ENCODE measurements at regions not wholly inside any gene's neighbourhood (a gene's known extent, or its start where the extent isn't known, plus 50 kb on each side); places are given as distances from the start of the nearest gene placed in this dataset.

DNA sequence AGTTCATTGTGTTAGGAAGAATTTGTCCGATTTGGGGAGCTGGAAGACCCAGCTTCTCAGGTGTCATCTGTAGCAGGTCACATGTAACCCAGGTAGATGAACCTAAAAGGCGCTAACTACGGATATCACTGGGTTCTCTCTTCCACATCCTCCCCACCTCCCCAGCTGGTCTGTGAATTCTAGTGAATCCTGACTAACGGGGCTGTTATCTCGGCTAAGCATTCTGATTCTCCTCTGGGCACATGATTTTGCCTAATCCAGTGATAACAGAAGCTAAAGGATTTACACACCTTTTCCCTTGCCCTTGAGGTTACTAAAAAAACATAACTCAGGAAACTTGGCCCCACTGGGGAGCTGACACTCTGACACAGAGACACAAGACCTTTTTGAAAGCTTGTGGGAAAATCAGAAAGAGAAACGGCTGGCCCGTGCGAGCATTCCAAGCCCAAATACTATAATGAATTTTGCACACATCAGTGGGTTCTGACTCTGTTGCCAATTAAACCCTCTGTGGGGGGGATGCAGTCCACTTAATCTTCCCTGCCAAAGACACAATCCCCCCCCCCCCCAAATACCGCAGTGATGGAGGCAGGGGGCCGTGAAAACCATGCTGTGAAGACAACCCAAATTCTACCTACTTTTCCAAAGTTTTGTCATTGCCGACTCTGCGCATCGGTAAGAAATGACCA lies 81.0 kb upstream of the FZD10 start:
- no peak overlapping the region for H3K27ac ChIP-seq (ENCODE audit: low read depth, low read length)
- H3K4me3 ChIP-seq (ENCODE audit: low read length), result no peak overlapping the region
- H3K36me3 ChIP-seq (ENCODE audit: control insufficient read depth, insufficient read depth, low read length), result no peaks in the 10 kb centered on the region
- H3K9ac ChIP-seq (ENCODE audit: low read length), result no peak overlapping the region
- no peaks in the 10 kb centered on the region for H3K4me1 ChIP-seq (ENCODE audit: control insufficient read depth, insufficient read depth, low read length)
- no peaks in the 10 kb centered on the region for H3K27me3 ChIP-seq (ENCODE audit: control insufficient read depth, insufficient read depth, low read length)

DNA sequence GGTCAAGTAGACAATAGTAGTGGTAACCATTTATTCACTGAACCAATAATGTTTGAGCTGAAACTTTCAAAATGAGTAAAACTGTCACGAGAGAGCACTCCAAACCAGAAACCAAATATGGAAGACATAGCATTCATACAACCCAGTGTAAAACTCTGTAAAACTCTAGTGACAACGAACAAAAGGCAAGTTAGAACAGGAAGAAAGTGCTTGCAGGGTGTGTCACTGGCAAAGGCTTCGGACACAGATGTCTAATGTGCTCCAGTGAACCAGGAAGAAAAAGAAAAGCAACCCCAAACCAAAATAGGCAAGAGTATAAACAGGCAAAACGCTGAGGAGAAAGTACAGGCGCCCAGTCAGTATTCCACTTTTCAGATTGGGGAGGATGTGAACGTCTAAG lies 79.3 kb upstream of the FZD10 start:
- Histone ChIP-seq H3K27me3 (ENCODE audit: control insufficient read depth, insufficient read depth, low read length) (no peaks in the 10 kb centered on the region), H3K4me3 (ENCODE audit: low read length) (no peak overlapping the region), H3K27ac (ENCODE audit: low read depth, low read length) (no peak overlapping the region), H3K36me3 (ENCODE audit: control insufficient read depth, insufficient read depth, low read length) (no peaks in the 10 kb centered on the region), H3K9ac (ENCODE audit: low read length) (no peak overlapping the region), H3K4me1 (ENCODE audit: control insufficient read depth, insufficient read depth, low read length) (no peaks in the 10 kb centered on the region)

DNA sequence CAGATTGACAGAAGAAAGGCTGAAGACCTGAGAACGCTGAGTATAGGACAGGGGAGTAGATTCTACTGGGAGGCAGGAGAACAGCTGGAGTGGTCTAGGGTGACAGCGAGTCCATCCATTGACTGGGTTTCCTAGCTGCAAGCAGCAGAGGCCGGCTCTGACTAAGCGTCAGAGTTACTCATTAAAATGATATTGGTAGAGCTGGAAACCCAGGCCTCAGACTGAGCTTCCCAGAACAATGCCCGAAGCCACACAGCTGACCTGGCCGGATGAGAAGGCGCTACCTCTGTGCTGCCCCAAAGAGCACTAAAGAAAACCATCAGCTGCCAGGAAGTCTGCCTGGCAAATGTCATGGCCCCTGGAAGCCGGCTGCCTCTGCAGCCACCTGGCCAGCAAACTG lies 78.5 kb upstream of the FZD10 start:
- no peaks in the 10 kb centered on the region for H3K36me3 ChIP-seq (ENCODE audit: control insufficient read depth, insufficient read depth, low read length)
- no peaks in the 10 kb centered on the region for H3K27me3 ChIP-seq (ENCODE audit: control insufficient read depth, insufficient read depth, low read length)
- no peaks in the 10 kb centered on the region for H3K4me1 ChIP-seq (ENCODE audit: control insufficient read depth, insufficient read depth, low read length)
- H3K9ac ChIP-seq (ENCODE audit: low read length), result no peak overlapping the region
- H3K27ac ChIP-seq (ENCODE audit: low read depth, low read length), result no peak overlapping the region
- H3K4me3 ChIP-seq (ENCODE audit: low read length), result no peak overlapping the region

DNA sequence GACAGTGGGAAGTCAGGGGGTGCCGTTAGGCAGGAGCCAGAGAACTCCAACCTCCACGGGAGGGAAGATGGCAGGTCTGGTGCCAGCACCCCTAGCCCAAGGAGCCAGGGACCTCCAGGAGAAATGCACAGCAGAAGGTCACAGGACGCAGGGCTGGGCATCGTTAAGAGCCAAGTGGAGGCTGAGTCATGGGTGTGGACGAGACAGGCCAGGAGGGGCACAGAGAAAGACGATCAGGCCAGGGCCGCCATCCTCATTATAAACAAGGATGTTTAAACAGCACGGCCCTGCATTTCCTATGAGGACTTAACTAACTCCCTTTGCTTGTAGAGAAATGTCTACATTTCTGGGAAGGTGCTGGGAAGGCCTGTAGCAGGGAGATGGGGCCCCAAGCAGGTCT lies 77.9 kb upstream of the FZD10 start:
- no peak overlapping the region for H3K27ac ChIP-seq (ENCODE audit: low read depth, low read length)
- no peaks in the 10 kb centered on the region for H3K4me1 ChIP-seq (ENCODE audit: control insufficient read depth, insufficient read depth, low read length)
- H3K4me3 ChIP-seq (ENCODE audit: low read length), result no peak overlapping the region
- no peaks in the 10 kb centered on the region for H3K36me3 ChIP-seq (ENCODE audit: control insufficient read depth, insufficient read depth, low read length)
- no peaks in the 10 kb centered on the region for H3K27me3 ChIP-seq (ENCODE audit: control insufficient read depth, insufficient read depth, low read length)
- no peak overlapping the region for H3K9ac ChIP-seq (ENCODE audit: low read length)

DNA sequence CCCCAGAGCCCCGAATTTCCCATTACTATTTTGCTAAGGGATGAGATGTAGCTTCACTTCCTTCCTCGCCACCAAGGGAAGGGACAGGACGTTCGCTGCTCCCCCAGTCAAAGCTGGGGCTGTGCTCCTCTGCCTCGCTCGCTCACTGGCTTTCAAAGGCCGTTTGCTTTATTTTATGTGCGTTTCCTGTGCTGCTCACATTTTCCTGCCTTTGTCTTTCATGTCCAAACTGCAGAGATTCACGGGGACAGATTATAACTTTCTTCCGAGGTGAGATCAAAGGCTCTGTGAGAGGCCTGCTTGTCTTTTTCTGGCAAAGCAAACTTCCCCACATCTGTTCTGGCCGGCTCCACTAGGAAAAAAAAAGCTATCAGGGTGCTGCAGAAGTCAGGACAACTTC lies 76.0 kb upstream of the FZD10 start:
- Histone ChIP-seq H3K4me3 (ENCODE audit: low read length) (no peak overlapping the region), H3K27me3 (ENCODE audit: control insufficient read depth, insufficient read depth, low read length) (no peaks in the 10 kb centered on the region), H3K27ac (ENCODE audit: low read depth, low read length) (no peak overlapping the region), H3K4me1 (ENCODE audit: control insufficient read depth, insufficient read depth, low read length) (no peaks in the 10 kb centered on the region), H3K9ac (ENCODE audit: low read length) (no peak overlapping the region), H3K36me3 (ENCODE audit: control insufficient read depth, insufficient read depth, low read length) (no peaks in the 10 kb centered on the region)

DNA sequence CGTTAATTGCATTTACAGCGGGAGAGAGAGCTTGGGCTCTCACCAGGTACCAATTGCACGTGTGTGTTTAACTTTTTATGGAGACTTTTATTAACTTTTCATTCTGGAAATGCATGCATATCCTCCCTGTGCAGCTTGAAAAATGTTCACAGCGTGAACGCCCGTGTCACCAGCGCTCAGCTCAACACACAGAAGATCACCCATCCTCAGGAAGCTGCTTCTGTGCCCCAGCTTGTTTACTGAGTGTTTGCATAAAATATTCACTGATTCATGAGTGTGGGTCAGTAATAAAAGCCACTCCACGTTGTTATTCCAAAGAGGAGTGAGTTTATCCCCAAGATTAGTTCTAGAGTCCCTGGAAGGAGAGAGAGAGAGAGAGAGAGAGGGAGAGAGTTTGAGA lies 75.5 kb upstream of the FZD10 start:
- H3K4me3 ChIP-seq (ENCODE audit: low read length), result no peak overlapping the region
- no peak overlapping the region for H3K9ac ChIP-seq (ENCODE audit: low read length)
- H3K36me3 ChIP-seq (ENCODE audit: control insufficient read depth, insufficient read depth, low read length), result no peaks in the 10 kb centered on the region
- H3K4me1 ChIP-seq (ENCODE audit: control insufficient read depth, insufficient read depth, low read length), result no peaks in the 10 kb centered on the region
- no peaks in the 10 kb centered on the region for H3K27me3 ChIP-seq (ENCODE audit: control insufficient read depth, insufficient read depth, low read length)
- no peak overlapping the region for H3K27ac ChIP-seq (ENCODE audit: low read depth, low read length)

DNA sequence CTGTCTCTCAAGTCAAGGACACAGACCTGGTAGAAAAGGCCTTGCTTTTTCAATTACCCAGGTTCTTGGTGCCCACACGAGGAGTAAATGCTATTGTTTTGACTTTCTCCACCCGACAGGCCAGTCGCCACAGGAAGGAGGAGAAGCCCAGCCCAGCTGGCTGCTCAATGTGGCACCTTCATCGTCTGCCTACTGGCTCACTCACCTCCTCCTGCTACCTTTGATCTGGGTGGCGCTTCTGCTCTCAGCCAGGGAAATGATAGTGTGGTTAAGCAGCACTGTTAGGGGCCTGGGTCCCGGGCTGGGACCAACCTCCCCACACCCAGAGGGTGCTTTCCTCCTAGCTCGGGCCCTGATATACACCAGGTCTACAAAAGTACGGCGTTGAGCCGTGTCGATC lies 75.0 kb upstream of the FZD10 start:
- no peak overlapping the region for H3K27ac ChIP-seq (ENCODE audit: low read depth, low read length)
- H3K27me3 ChIP-seq (ENCODE audit: control insufficient read depth, insufficient read depth, low read length), result no peaks in the 10 kb centered on the region
- H3K9ac ChIP-seq (ENCODE audit: low read length), result no peak overlapping the region
- H3K36me3 ChIP-seq (ENCODE audit: control insufficient read depth, insufficient read depth, low read length), result no peaks in the 10 kb centered on the region
- H3K4me3 ChIP-seq (ENCODE audit: low read length), result no peak overlapping the region
- no peaks in the 10 kb centered on the region for H3K4me1 ChIP-seq (ENCODE audit: control insufficient read depth, insufficient read depth, low read length)

DNA sequence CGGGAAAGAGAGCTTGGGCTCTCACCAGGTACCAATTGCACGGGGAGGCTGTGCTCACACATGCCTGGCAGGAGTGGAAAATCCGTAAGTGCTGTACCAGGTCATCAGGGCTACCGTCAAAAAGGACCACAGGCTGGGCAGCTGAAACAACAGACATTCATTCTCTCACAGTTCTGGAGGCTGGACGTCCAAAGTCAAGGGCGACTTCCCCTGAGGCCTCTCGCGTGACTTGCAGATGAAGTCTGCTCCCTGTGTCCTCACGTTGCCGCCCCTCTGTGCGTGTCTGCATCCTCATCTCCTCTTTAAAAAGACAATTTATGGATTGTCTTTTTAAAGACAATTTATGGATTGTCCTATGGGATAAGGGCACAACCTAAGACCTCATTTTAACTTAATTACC lies 73.8 kb upstream of the FZD10 start:
- Histone ChIP-seq H3K4me1 (ENCODE audit: control insufficient read depth, insufficient read depth, low read length) (no peaks in the 10 kb centered on the region), H3K27me3 (ENCODE audit: control insufficient read depth, insufficient read depth, low read length) (no peaks in the 10 kb centered on the region), H3K9ac (ENCODE audit: low read length) (no peak overlapping the region), H3K27ac (ENCODE audit: low read depth, low read length) (no peak overlapping the region), H3K4me3 (ENCODE audit: low read length) (no peak overlapping the region), H3K36me3 (ENCODE audit: control insufficient read depth, insufficient read depth, low read length) (no peaks in the 10 kb centered on the region)

DNA sequence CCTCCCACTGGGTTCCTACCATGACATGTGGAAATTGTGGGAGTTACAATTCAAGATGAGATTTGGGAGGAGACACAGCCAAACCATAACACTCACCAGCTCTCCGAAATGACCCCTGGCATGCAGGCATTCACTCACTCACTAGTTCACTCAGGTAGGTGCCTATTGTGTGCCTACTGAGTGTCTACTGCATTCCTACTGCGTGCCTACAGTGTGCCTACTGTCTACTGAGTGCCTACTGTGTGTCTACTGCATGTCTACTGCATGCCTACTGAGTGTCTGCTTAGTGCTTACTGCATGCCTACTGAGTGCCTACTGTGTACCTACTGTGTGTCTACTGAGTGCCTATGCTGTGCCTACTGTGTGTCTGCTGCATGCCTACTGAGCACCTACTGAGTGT lies 71.7 kb upstream of the FZD10 start:
- Histone ChIP-seq H3K27ac (ENCODE audit: low read depth, low read length) (no peak overlapping the region), H3K4me3 (ENCODE audit: low read length) (no peak overlapping the region), H3K36me3 (ENCODE audit: control insufficient read depth, insufficient read depth, low read length) (no peaks in the 10 kb centered on the region), H3K27me3 (ENCODE audit: control insufficient read depth, insufficient read depth, low read length) (no peaks in the 10 kb centered on the region), H3K4me1 (ENCODE audit: control insufficient read depth, insufficient read depth, low read length) (no peaks in the 10 kb centered on the region), H3K9ac (ENCODE audit: low read length) (no peak overlapping the region)

DNA sequence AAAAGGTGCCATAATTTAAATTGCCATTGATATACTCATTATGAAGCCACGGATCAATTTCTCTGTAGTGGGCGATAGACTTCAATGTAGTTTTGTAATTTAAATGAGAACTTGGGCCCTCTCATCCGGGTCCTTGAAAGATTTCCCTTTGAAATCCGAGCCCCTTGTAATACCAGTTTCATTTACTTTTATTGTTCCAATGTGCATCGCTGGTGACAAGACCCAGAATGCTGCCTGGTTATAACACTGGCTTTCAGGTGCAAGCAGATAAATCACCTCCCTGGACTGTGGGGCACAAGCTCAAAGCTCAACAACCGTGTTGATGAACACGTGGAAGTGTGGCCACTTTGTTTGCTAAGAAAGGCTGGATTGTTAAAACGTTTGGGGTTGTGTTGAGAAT lies 68.9 kb upstream of the FZD10 start:
- H3K27ac ChIP-seq (ENCODE audit: low read depth, low read length), result no peak overlapping the region
- no peaks in the 10 kb centered on the region for H3K4me1 ChIP-seq (ENCODE audit: control insufficient read depth, insufficient read depth, low read length)
- no peaks in the 10 kb centered on the region for H3K27me3 ChIP-seq (ENCODE audit: control insufficient read depth, insufficient read depth, low read length)
- no peak overlapping the region for H3K4me3 ChIP-seq (ENCODE audit: low read length)
- no peaks in the 10 kb centered on the region for H3K36me3 ChIP-seq (ENCODE audit: control insufficient read depth, insufficient read depth, low read length)
- no peak overlapping the region for H3K9ac ChIP-seq (ENCODE audit: low read length)

DNA sequence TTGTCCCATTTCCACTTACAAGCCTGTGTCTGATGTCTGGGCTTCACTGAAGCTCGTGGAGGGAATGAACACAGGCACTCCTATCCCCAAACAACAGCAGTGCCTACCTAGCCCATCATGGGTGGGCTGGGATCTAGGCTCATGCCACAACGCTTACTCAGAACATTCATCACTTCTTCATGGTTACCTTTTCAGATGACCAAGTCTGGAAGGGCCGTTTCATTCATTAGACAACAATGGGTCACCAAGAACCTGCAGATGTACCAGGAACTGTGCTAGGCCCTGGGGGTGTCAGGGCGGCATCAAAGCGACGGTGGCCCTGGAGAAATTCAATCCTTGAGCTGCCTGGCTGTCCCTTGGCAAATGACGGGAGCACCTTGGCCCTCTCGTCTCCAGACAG lies 64.9 kb upstream of the FZD10 start:
- Histone ChIP-seq H3K27me3 (ENCODE audit: control insufficient read depth, insufficient read depth, low read length) (no peaks in the 10 kb centered on the region), H3K4me1 (ENCODE audit: control insufficient read depth, insufficient read depth, low read length) (no peaks in the 10 kb centered on the region), H3K36me3 (ENCODE audit: control insufficient read depth, insufficient read depth, low read length) (no peaks in the 10 kb centered on the region), H3K27ac (ENCODE audit: low read depth, low read length) (no peak overlapping the region), H3K9ac (ENCODE audit: low read length) (no peak overlapping the region), H3K4me3 (ENCODE audit: low read length) (no peak overlapping the region)

DNA sequence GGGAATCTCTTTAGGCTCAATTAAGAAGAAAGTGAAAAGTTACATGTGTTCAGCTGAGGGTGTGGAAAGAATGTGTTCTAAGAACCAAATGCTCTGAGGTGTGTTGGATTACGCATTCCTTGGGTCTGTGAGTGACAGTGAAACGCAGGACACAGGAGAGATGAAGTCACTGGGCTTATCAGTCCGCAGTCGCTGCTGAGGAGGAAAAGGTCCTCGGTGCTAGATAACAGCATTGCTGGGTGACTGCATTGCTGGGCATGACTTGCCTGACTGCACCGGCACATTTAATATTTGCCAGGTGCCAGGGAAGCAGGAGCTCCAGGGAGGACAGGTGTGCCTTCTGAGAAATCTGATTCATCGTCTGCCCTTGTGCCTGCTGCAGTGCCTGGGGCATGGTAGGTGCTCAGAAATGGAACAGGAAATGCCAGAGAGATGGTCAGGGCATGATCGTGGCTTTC lies 64.4 kb upstream of the FZD10 start:
- no peak overlapping the region for H3K27ac ChIP-seq (ENCODE audit: low read depth, low read length)
- H3K4me1 ChIP-seq (ENCODE audit: control insufficient read depth, insufficient read depth, low read length), result no peaks in the 10 kb centered on the region
- no peak overlapping the region for H3K9ac ChIP-seq (ENCODE audit: low read length)
- no peaks in the 10 kb centered on the region for H3K36me3 ChIP-seq (ENCODE audit: control insufficient read depth, insufficient read depth, low read length)
- no peaks in the 10 kb centered on the region for H3K27me3 ChIP-seq (ENCODE audit: control insufficient read depth, insufficient read depth, low read length)
- H3K4me3 ChIP-seq (ENCODE audit: low read length), result no peak overlapping the region

DNA sequence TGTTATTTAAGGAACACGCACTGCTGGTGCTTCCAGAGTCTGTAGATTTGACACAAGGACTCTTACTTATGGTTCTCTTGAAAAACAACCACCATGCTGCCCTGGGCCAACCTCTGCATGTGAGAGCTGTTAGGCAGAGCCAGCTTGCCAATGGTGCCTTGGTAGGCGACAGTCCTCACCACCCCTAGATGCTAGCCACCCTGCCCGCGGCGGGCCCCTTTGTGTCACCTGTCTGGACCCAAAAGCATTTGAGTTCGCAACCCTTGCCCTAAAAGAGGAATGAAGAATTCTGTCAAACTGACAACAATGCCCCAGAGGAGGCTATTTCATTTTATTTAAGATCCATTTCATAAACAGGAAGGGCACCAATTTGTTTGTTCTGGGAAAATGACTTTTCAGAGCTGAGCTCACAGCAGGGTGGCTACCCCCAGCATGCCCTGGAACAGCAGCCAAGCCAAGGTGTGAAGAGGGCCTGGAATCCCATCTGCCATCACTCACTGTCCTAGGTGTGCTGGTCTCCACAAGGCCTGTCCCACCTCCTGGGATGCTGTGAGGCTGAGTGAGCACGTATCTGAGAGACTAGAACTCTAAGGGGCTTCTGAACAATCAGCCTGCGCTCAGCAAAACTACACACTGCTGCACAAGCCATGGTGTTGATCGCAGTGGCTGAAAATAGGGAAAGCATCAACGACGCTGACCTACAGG lies 63.8 kb upstream of the FZD10 start:
- Histone ChIP-seq H3K4me3 (ENCODE audit: low read length) (no peak overlapping the region), H3K27ac (ENCODE audit: low read depth, low read length) (no peak overlapping the region), H3K27me3 (ENCODE audit: control insufficient read depth, insufficient read depth, low read length) (no peaks in the 10 kb centered on the region)

More for the DNA sequence above, 63.8 kb upstream of the FZD10 start:
- H3K9ac ChIP-seq (ENCODE audit: low read length), result no peak overlapping the region
- H3K4me1 ChIP-seq (ENCODE audit: control insufficient read depth, insufficient read depth, low read length), result no peaks in the 10 kb centered on the region
- H3K36me3 ChIP-seq (ENCODE audit: control insufficient read depth, insufficient read depth, low read length), result no peaks in the 10 kb centered on the region
